CD14-positive monocyte (primary cell): ENCODE measurements at regions not wholly inside any gene's neighbourhood (a gene's known extent, or its start where the extent isn't known, plus 50 kb on each side); places are given as distances from the start of the nearest gene placed in this dataset.

ENCODE experiments used
- DNase-seq, 3 donors: peaks; one replicate each; pipeline ENCODE4 v3.0.0-alpha.2; 2011 to 2022
- H2AFZ ChIP-seq: 2 replicates; pipeline ENCODE4 v1.6.0; 2012; ENCODE audit warnings: mild to moderate bottlenecking, low read depth, low read length, inconsistent platforms; ENCODE audit not compliant: insufficient read depth, poor library complexity, severe bottlenecking
- H3K27ac ChIP-seq, 2 donors: 1 replicate in 1 of 2; 2 replicates in 1 of 2; pipeline ENCODE4 v1.5.1; 2012 to 2013; ENCODE audit warnings: low read length in 2 of 2, control low read depth in 1 of 2, inconsistent platforms in 1 of 2, low read depth in 1 of 2, mild to moderate bottlenecking in 1 of 2
- H3K27me3 ChIP-seq, 2 donors: one replicate each; pipeline versions ENCODE4 v1.6.0 to v1.6.1; 2011 to 2013; ENCODE audit warnings: low read length in 2 of 2; ENCODE audit not compliant: control insufficient read depth in 2 of 2, insufficient read depth in 2 of 2
- H3K36me3 ChIP-seq, 2 donors: replicated peaks in 1 of 2; 1 replicate in 1 of 2; 2 replicates in 1 of 2; pipeline versions ENCODE4 v1.5.1 to v1.6.1; 2012 to 2013; ENCODE audit warnings: low read length in 2 of 2, control low read depth in 1 of 2, inconsistent platforms in 1 of 2, mild to moderate bottlenecking in 1 of 2; ENCODE audit not compliant: insufficient read depth in 2 of 2, control insufficient read depth in 1 of 2
- H3K4me1 ChIP-seq, 2 donors: 1 replicate in 1 of 2; 2 replicates in 1 of 2; pipeline versions ENCODE4 v1.5.1 to v1.6.1; 2012 to 2013; ENCODE audit warnings: low read length in 2 of 2, control low read depth in 1 of 2, inconsistent platforms in 1 of 2, mild to moderate bottlenecking in 1 of 2, moderate library complexity in 1 of 2; ENCODE audit not compliant: insufficient read depth in 2 of 2, control insufficient read depth in 1 of 2
- H3K4me2 ChIP-seq: replicated peaks from 2 replicates; pipeline ENCODE3; 2012; ENCODE audit warnings: low read length, moderate library complexity, mild to moderate bottlenecking; ENCODE audit not compliant: poor library complexity, severe bottlenecking; ENCODE audit errors: extremely low read depth
- H3K4me3 ChIP-seq, 3 experiments: fragments of 200-600 bp in 1 of 3; sonication (generic) in 1 of 3; replicated peaks in 1 of 3; 1 replicate in 2 of 3; 2 replicates in 1 of 3; pipeline ENCODE4 v1.5.1; 2011 to 2013; ENCODE audit warnings: low read length in 3 of 3, mild to moderate bottlenecking in 3 of 3, control low read depth in 2 of 3, low read depth in 2 of 3, inconsistent platforms in 1 of 3, moderate library complexity in 1 of 3
- H3K79me2 ChIP-seq: 2 replicates; pipeline ENCODE4 v1.6.0; 2012; ENCODE audit warnings: mild to moderate bottlenecking, control low read depth, inconsistent platforms, low read length, moderate library complexity; ENCODE audit not compliant: insufficient read depth
- H3K9ac ChIP-seq: 2 replicates; pipeline ENCODE4 v1.6.0; 2017; ENCODE audit warnings: low read length, mild to moderate bottlenecking; ENCODE audit not compliant: insufficient read depth, poor library complexity, severe bottlenecking
- H3K9me3 ChIP-seq, 2 donors: replicated peaks in 1 of 2; 1 replicate in 1 of 2; 2 replicates in 1 of 2; pipeline versions ENCODE4 v1.5.1 to v1.6.1; 2012 to 2013; ENCODE audit warnings: low read length in 2 of 2, control low read depth in 1 of 2; ENCODE audit not compliant: control insufficient read depth in 1 of 2, insufficient read depth in 1 of 2
- H4K20me1 ChIP-seq: 2 replicates; pipeline ENCODE4 v1.6.0; 2012; ENCODE audit warnings: mild to moderate bottlenecking, low read length, control low read depth, moderate library complexity; ENCODE audit not compliant: insufficient read depth
- H3K27ac Mint-ChIP-seq, 7 donors: one replicate each; pipeline ENCODE4 v1.8.0; 2020; ENCODE audit warnings: mild to moderate bottlenecking in 7 of 7, mixed read lengths in 7 of 7, moderate library complexity in 6 of 7, inconsistent platforms in 2 of 7
- H3K27me3 Mint-ChIP-seq, 3 donors: one replicate each; pipeline ENCODE4 v1.8.0; 2021 to 2022; ENCODE audit warnings: low read depth in 3 of 3, mild to moderate bottlenecking in 3 of 3, mixed read lengths in 3 of 3, moderate library complexity in 3 of 3, inconsistent platforms in 1 of 3
- H3K36me3 Mint-ChIP-seq, 2 donors: one replicate each; pipeline ENCODE4 v1.8.0; 2020; ENCODE audit warnings: mixed read lengths in 2 of 2, inconsistent platforms in 1 of 2, mild to moderate bottlenecking in 1 of 2
- H3K4me1 Mint-ChIP-seq: one replicate; pipeline ENCODE4 v1.8.0; 2020; ENCODE audit warnings: mild to moderate bottlenecking, mixed read lengths
- H3K4me3 Mint-ChIP-seq, 2 donors: one replicate each; pipeline ENCODE4 v1.8.0; 2020; ENCODE audit warnings: mild to moderate bottlenecking in 2 of 2, mixed read lengths in 2 of 2, moderate library complexity in 1 of 2
- H3K9me3 Mint-ChIP-seq, 7 donors: one replicate each; pipeline ENCODE4 v1.8.0; 2020 to 2022; ENCODE audit warnings: mixed read lengths in 7 of 7, mild to moderate bottlenecking in 6 of 7, moderate library complexity in 6 of 7, inconsistent platforms in 2 of 7
- WGBS: methylation state at CpG from one replicate; pipeline ENCODE4 v1.1.5; 2013; ENCODE audit warnings: missing lambda C conversion rate; ENCODE audit not compliant: insufficient coverage; 5-methylcytosine and 5-hydroxymethylcytosine counted together
- intact Hi-C, 2 donors: fragments of 100-400 bp; cut with micrococcal nuclease; formaldehyde crosslinking; loops; one replicate each; pipeline versions ENCODE4 v1.15.0 to v1.15.1; 2023
- TF ChIP-seq, protein P1 (sequence below): fragments of 200-600 bp; IDR thresholded peaks from one replicate; pipeline ENCODE4 v1.8.0; 2022; ENCODE audit warnings: antibody characterized with exemption, mild to moderate bottlenecking

- H3K9me3 Mint-ChIP-seq, result peaks cover 0 to 6% (median 0%) of the 10 kb centered on the region in 7 donors
- Histone ChIP-seq H3K79me2 (no peaks in the 10 kb centered on the region), H3K4me2 (no peak overlapping the region), H4K20me1 (no peaks in the 10 kb centered on the region), H3K9me3 (no peaks in the 10 kb centered on the region), H3K4me1 (peaks cover 11 to 18% of the 10 kb centered on the region in 2 donors), H3K27ac (no peak overlapping the region), H3K4me3 (no peak overlapping the region), H3K27me3 (peaks cover 8 to 18% of the 10 kb centered on the region in 2 donors), H3K36me3 (no peaks in the 10 kb centered on the region), H2AFZ (no peak overlapping the region), H3K9ac (no peak overlapping the region)
- H3K27me3 Mint-ChIP-seq, result peaks cover 13 to 34% (median 28%) of the 10 kb centered on the region in 3 donors
- H3K4me1 Mint-ChIP-seq, result peaks cover 14% of the 10 kb centered on the region
- peak; percentile 22 to 74 (median 24) for DNase-seq
- intact Hi-C loops, result no loop called here
- no peaks in the 10 kb centered on the region for H3K36me3 Mint-ChIP-seq
- H3K4me3 Mint-ChIP-seq, result no peak overlapping the region
- H3K27ac Mint-ChIP-seq, result peak overlapping the region in 1 of 7 donors; percentile 72
- TF ChIP-seq, protein P1, sequence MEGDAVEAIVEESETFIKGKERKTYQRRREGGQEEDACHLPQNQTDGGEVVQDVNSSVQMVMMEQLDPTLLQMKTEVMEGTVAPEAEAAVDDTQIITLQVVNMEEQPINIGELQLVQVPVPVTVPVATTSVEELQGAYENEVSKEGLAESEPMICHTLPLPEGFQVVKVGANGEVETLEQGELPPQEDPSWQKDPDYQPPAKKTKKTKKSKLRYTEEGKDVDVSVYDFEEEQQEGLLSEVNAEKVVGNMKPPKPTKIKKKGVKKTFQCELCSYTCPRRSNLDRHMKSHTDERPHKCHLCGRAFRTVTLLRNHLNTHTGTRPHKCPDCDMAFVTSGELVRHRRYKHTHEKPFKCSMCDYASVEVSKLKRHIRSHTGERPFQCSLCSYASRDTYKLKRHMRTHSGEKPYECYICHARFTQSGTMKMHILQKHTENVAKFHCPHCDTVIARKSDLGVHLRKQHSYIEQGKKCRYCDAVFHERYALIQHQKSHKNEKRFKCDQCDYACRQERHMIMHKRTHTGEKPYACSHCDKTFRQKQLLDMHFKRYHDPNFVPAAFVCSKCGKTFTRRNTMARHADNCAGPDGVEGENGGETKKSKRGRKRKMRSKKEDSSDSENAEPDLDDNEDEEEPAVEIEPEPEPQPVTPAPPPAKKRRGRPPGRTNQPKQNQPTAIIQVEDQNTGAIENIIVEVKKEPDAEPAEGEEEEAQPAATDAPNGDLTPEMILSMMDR, result no peak
- WGBS, result no CpG with 5 or more reads among the region's 1 CpG
Measured at GRCh38 chrX:39815631-39816030, 282.1 kb downstream of the BCOR start.

DNA sequence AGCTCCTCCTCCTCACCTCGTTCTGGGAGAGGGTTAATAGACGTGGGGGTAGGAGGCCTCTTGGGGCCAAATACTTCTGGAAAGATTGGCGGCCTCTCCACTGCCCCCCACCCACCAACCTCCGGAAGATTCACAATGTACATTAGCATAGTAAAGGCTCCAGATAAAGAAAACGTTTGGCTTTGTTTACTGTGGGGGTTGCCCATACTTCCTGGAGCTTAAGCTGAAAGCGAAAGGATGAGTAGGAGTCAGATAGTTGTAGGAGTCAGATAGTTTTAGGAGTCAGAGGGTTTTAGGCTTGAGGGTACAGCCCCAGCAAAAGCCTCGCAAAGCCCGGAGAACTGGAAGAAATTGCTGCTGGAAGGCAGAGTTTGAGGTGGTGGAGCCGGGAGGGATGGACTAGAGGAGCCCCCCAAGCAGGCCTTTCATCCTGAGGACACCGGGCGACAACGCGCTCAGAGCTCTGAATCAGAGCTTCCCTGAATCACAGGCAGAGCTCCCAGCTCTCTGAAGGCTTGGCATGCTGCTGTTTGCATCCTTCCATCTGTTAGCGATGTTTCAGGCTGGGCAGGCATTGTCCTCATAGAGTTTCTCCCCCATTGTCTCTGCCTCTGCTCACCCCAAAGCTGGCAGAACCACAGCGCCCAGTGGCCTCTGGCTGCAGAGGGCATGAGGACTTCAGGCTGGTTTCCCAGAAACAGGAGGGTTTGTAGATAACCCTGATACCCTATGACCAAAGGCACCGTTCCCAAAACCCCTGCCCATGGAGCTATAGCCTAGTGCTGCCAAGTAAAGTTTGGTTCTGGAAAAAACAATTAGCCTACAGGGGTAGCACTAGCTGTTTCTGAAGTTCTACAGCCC, 280.7 kb downstream of the BCOR start:
- intact Hi-C loops, result no loop called here
- Histone ChIP-seq H3K4me3 (no peak overlapping the region), H3K27me3 (peaks cover 20 to 25% of the 10 kb centered on the region in 2 donors), H3K79me2 (no peaks in the 10 kb centered on the region), H2AFZ (no peak overlapping the region), H3K4me2 (no peak overlapping the region), H3K4me1 (peaks cover 14 to 22% of the 10 kb centered on the region in 2 donors), H3K9ac (no peak overlapping the region), H4K20me1 (no peaks in the 10 kb centered on the region), H3K36me3 (no peaks in the 10 kb centered on the region), H3K27ac (no peak overlapping the region), H3K9me3 (no peaks in the 10 kb centered on the region)
- DNase-seq, result no peak
- Mint-ChIP-seq H3K27ac (peak overlapping the region in 1 of 7 donors; percentile 1), H3K27me3 (peaks cover 15 to 44% (median 39%) of the 10 kb centered on the region in 3 donors), H3K4me1 (peaks cover 15% of the 10 kb centered on the region), H3K4me3 (no peak overlapping the region), H3K9me3 (peaks cover 0 to 13% (median 6%) of the 10 kb centered on the region in 7 donors), H3K36me3 (no peaks in the 10 kb centered on the region)
- TF ChIP-seq, protein P1, result no peak
- WGBS, result 84% methylated on average over 8 of the region's 16 CpGs
